Liver (tissue), 8 donors: ENCODE measurements at regions not wholly inside any gene's neighbourhood (a gene's known extent, or its start where the extent isn't known, plus 50 kb on each side); places are given as distances from the start of the nearest gene placed in this dataset.

Source experiments
- DNase-seq: peaks from one replicate; pipeline ENCODE4 v3.0.0-alpha.2; 2017; ENCODE audit warnings: low spot score
- H3K27ac ChIP-seq, 2 donors: one replicate each; pipeline ENCODE4 v1.7.0; 2013; ENCODE audit warnings: inconsistent platforms in 2 of 2, low read length in 2 of 2, control low read depth in 1 of 2, low read depth in 1 of 2, mild to moderate bottlenecking in 1 of 2
- H3K27me3 ChIP-seq, 4 donors: one replicate each; pipeline versions ENCODE4 v1.6.1 to v1.7.0; 2013; ENCODE audit warnings: low read length in 3 of 4, inconsistent platforms in 1 of 4, mild to moderate bottlenecking in 1 of 4, moderate library complexity in 1 of 4; ENCODE audit not compliant: control insufficient read depth in 4 of 4, insufficient read depth in 4 of 4
- H3K36me3 ChIP-seq, 4 donors: one replicate each; pipeline versions ENCODE4 v1.6.1 to v1.7.0; 2013; ENCODE audit warnings: low read length in 3 of 4, mild to moderate bottlenecking in 3 of 4, low read depth in 1 of 4, moderate library complexity in 1 of 4; ENCODE audit not compliant: control insufficient read depth in 4 of 4, insufficient read depth in 3 of 4
- H3K4me1 ChIP-seq, 4 donors: one replicate each; pipeline versions ENCODE4 v1.6.1 to v1.7.0; 2013; ENCODE audit warnings: low read length in 3 of 4, mild to moderate bottlenecking in 3 of 4, moderate library complexity in 1 of 4; ENCODE audit not compliant: control insufficient read depth in 4 of 4, insufficient read depth in 4 of 4
- H3K4me3 ChIP-seq, 3 donors: one replicate each; pipeline versions ENCODE4 v1.6.1 to v1.7.0; 2013; ENCODE audit warnings: low read length in 3 of 3, control low read depth in 1 of 3, low read depth in 1 of 3, mild to moderate bottlenecking in 1 of 3
- H3K9ac ChIP-seq, 2 donors: one replicate each; pipeline ENCODE4 v1.7.0; 2013; ENCODE audit warnings: low read length in 2 of 2, mild to moderate bottlenecking in 2 of 2, moderate library complexity in 2 of 2, control low read depth in 1 of 2, low read depth in 1 of 2
- H3K9me3 ChIP-seq, 4 donors: one replicate each; pipeline versions ENCODE4 v1.6.1 to v1.7.0; 2013; ENCODE audit warnings: low read length in 3 of 4; ENCODE audit not compliant: control insufficient read depth in 4 of 4
- ATF3 ChIP-seq: IDR thresholded peaks from 2 replicates; pipeline ENCODE4 v1.6.1; 2016; ENCODE audit warnings: antibody characterized with exemption
- EGR1 ChIP-seq, 2 donors: IDR thresholded peaks; 2 replicates each; pipeline ENCODE4 v1.6.1; 2016 to 2018; ENCODE audit warnings: antibody characterized with exemption in 2 of 2, low read depth in 2 of 2
- FOXA1 ChIP-seq: IDR thresholded peaks from 2 replicates; pipeline ENCODE4 v1.6.1; 2016; ENCODE audit warnings: antibody characterized with exemption
- FOXA2 ChIP-seq: IDR thresholded peaks from 2 replicates; pipeline ENCODE4 v1.6.1; 2016; ENCODE audit warnings: antibody characterized with exemption
- GABPA ChIP-seq, 2 donors: IDR thresholded peaks in 1 of 2; conservative IDR thresholded peaks in 1 of 2; 2 replicates each; pipeline ENCODE4 v1.6.1; 2016; ENCODE audit warnings: antibody characterized with exemption in 2 of 2, mild to moderate bottlenecking in 1 of 2, moderate library complexity in 1 of 2
- HNF4A ChIP-seq, 2 donors: conservative IDR thresholded peaks; 2 replicates each; pipeline ENCODE4 v1.6.1; 2016; ENCODE audit warnings: antibody characterized with exemption in 2 of 2, mild to moderate bottlenecking in 2 of 2
- HNF4G ChIP-seq: IDR thresholded peaks from 2 replicates; pipeline ENCODE4 v1.6.1; 2016; ENCODE audit warnings: antibody characterized with exemption
- NR2F2 ChIP-seq: IDR thresholded peaks from 2 replicates; pipeline ENCODE4 v1.6.1; 2016; ENCODE audit warnings: antibody characterized with exemption
- RAD21 ChIP-seq, 2 donors: IDR thresholded peaks; 2 replicates each; pipeline ENCODE4 v1.6.1; 2016; ENCODE audit warnings: antibody characterized with exemption in 2 of 2, mild to moderate bottlenecking in 2 of 2
- REST ChIP-seq: IDR thresholded peaks from 2 replicates; pipeline ENCODE4 v1.6.1; 2016; ENCODE audit warnings: antibody characterized with exemption, mild to moderate bottlenecking
- RXRA ChIP-seq, 2 donors: IDR thresholded peaks; 2 replicates each; pipeline ENCODE4 v1.6.1; 2017 to 2018; ENCODE audit warnings: antibody characterized with exemption in 2 of 2, mild to moderate bottlenecking in 1 of 2
- SP1 ChIP-seq: IDR thresholded peaks from 2 replicates; pipeline ENCODE4 v1.6.1; 2018; ENCODE audit warnings: antibody characterized with exemption, mild to moderate bottlenecking
- TAF1 ChIP-seq: conservative IDR thresholded peaks from 2 replicates; pipeline ENCODE4 v1.6.1; 2016; ENCODE audit warnings: antibody characterized with exemption, mild to moderate bottlenecking
- YY1 ChIP-seq: IDR thresholded peaks from 2 replicates; pipeline ENCODE4 v1.6.1; 2016; ENCODE audit warnings: antibody characterized with exemption, mild to moderate bottlenecking
- WGBS: extraction: QIAGEN DNeasy Blood & Tissue Kit; methylation state at CpG from one replicate; pipeline ENCODE4 v1.1.7; 2013; 5-methylcytosine and 5-hydroxymethylcytosine counted together
- TF ChIP-seq, protein P1 (sequence below): IDR thresholded peaks from 2 replicates; pipeline ENCODE4 v1.6.1; 2016; ENCODE audit warnings: antibody characterized with exemption
- TF ChIP-seq, protein P2 (sequence below): fragments of 150-350 bp; IDR thresholded peaks from 2 replicates; pipeline ENCODE4 v1.5.1; 2017; ENCODE audit warnings: improper control_type of control experiment, low read depth, low read length; ENCODE audit not compliant: missing input control
- donor health status: healthy.
- donor health status: healthy.
- donor health status: healthy.
- donor health status: healthy.
- donor health status: healthy.

DNA sequence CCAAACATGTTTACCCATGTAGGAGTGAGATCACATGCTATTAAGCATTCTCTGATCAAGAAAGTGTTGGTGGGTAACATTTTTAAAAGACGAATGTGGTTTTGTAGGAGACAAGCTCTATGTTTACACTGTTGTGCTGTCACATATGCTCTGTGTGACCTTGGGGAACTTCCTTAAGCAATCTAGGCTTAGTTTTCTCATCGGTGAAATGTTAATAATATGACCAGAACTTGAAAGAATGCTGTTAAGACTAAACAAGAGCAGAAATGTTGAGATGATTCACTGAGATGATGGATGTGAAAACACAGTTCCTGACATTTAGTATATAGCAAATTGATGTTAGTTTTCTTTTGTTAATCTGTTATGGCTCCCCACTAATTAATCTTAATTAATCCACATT is 860.9 kb upstream of the CNTNAP5 start:
- Histone ChIP-seq H3K4me1 (no peaks in the 10 kb centered on the region), H3K9ac (no peak overlapping the region), H3K36me3 (no peaks in the 10 kb centered on the region), H3K27me3 (no peaks in the 10 kb centered on the region), H3K4me3 (no peak overlapping the region), H3K27ac (no peak overlapping the region), H3K9me3 (no peaks in the 10 kb centered on the region)
- WGBS: 48% methylated on average over 2 of the region's 2 CpGs
- no peak for DNase-seq
- TF ChIP-seq NR2F2: no peak
- TF ChIP-seq SP1: no peak
- TF ChIP-seq, protein P1, sequence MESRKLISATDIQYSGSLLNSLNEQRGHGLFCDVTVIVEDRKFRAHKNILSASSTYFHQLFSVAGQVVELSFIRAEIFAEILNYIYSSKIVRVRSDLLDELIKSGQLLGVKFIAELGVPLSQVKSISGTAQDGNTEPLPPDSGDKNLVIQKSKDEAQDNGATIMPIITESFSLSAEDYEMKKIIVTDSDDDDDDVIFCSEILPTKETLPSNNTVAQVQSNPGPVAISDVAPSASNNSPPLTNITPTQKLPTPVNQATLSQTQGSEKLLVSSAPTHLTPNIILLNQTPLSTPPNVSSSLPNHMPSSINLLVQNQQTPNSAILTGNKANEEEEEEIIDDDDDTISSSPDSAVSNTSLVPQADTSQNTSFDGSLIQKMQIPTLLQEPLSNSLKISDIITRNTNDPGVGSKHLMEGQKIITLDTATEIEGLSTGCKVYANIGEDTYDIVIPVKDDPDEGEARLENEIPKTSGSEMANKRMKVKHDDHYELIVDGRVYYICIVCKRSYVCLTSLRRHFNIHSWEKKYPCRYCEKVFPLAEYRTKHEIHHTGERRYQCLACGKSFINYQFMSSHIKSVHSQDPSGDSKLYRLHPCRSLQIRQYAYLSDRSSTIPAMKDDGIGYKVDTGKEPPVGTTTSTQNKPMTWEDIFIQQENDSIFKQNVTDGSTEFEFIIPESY: no peak
- TF ChIP-seq, protein P2, sequence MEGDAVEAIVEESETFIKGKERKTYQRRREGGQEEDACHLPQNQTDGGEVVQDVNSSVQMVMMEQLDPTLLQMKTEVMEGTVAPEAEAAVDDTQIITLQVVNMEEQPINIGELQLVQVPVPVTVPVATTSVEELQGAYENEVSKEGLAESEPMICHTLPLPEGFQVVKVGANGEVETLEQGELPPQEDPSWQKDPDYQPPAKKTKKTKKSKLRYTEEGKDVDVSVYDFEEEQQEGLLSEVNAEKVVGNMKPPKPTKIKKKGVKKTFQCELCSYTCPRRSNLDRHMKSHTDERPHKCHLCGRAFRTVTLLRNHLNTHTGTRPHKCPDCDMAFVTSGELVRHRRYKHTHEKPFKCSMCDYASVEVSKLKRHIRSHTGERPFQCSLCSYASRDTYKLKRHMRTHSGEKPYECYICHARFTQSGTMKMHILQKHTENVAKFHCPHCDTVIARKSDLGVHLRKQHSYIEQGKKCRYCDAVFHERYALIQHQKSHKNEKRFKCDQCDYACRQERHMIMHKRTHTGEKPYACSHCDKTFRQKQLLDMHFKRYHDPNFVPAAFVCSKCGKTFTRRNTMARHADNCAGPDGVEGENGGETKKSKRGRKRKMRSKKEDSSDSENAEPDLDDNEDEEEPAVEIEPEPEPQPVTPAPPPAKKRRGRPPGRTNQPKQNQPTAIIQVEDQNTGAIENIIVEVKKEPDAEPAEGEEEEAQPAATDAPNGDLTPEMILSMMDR: no peak
- TF ChIP-seq YY1: no peak
- no peak for TF ChIP-seq RXRA (IDR thresholded peaks at IDR 0.05)
- TF ChIP-seq FOXA1: no peak
- no peak for TF ChIP-seq TAF1

DNA sequence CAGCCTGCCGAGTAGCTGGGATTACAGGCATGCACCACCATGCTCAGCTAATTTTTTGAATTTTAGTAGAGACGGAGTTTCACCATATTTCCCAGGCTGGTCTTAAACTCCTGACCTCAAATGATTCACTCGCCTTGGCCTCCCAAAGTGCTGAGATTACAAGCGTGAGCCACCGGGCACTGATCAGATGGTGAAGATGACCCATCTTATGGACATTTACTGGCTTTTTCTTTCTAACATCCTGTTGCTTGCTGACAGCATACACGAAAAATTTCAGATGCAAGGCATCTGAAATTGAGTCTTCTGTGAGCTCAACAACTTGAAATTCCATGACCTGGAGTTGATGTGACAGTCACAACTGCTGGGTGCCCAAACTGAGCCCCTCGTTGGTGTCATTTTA is 859.5 kb upstream of the CNTNAP5 start:
- Histone ChIP-seq H3K9ac (no peak overlapping the region), H3K4me3 (no peak overlapping the region), H3K27me3 (no peaks in the 10 kb centered on the region), H3K9me3 (no peaks in the 10 kb centered on the region), H3K4me1 (no peaks in the 10 kb centered on the region), H3K36me3 (no peaks in the 10 kb centered on the region), H3K27ac (no peak overlapping the region)
- WGBS: 62% methylated on average over 7 of the region's 7 CpGs
- TF ChIP-seq HNF4A (conservative IDR thresholded peaks at IDR 0.05) (no peak), FOXA2 (no peak), RAD21 (IDR thresholded peaks at IDR 0.05) (no peak)
- TF ChIP-seq, protein P2: no peak
- DNase-seq: no peak

DNA sequence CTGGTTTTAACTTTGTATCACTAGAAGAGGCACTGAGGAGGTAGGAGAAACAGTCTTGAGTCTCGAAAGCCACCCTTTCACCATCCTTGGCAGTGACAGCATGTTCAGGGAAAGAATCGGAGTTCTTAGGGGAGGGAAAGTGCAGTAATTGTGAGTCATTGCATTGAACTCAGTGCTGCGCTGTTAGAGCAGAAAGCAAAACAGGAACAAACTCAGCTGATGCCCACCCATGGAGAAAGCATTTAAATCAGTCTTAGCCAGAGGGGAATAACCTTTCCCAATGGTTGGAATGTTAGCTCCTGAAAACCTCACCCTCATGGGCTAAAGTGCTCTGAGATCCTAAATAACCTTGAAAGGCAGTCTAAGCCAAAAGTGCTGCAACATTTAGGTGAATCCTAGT is 845.6 kb upstream of the CNTNAP5 start:
- WGBS: 58% methylated on average over 3 of the region's 3 CpGs
- no peak for DNase-seq
- no peak overlapping the region for H3K4me3 ChIP-seq

More for the DNA sequence above, 845.6 kb upstream of the CNTNAP5 start:
- no peak for TF ChIP-seq EGR1 (IDR thresholded peaks at IDR 0.05; ENCODE audit: low read depth in 2 of 2)
- TF ChIP-seq HNF4A (conservative IDR thresholded peaks at IDR 0.05): no peak
- TF ChIP-seq GABPA (IDR thresholded peaks at IDR 0.05 in 1 of 2, conservative IDR thresholded peaks at IDR 0.05 in 1 of 2): no peak
- no peak for TF ChIP-seq NR2F2
- no peak for TF ChIP-seq REST
- no peak for TF ChIP-seq YY1
- no peak for TF ChIP-seq HNF4G
- TF ChIP-seq, protein P1: no peak
- no peak for TF ChIP-seq ATF3
- Histone ChIP-seq H3K4me1 (no peaks in the 10 kb centered on the region), H3K9ac (no peak overlapping the region), H3K27me3 (peaks cover 0 to 4% (median 0%) of the 10 kb centered on the region in 4 donors), H3K36me3 (no peaks in the 10 kb centered on the region), H3K9me3 (no peaks in the 10 kb centered on the region), H3K27ac (no peak overlapping the region)
